Smooth muscle cell (in vitro differentiated cells): ENCODE measurements at regions not wholly inside any gene's neighbourhood (a gene's known extent, or its start where the extent isn't known, plus 50 kb on each side); places are given as distances from the start of the nearest gene placed in this dataset.

Experiments used
- DNase-seq: peaks from one replicate; lab custom pipeline; 2025; ENCODE audit not compliant: unreplicated experiment; lab: John Stamatoyannopoulos, UW
- H2AFZ ChIP-seq: fragments of 200-600 bp; sonication (generic); 2 replicates; pipeline ENCODE4 v1.6.0; 2016; ENCODE audit warnings: antibody characterized with exemption, low read depth, mild to moderate bottlenecking
- H3F3A ChIP-seq: fragments of 200-600 bp; sonication (generic); 2 replicates; pipeline ENCODE4 v1.6.0; 2017; ENCODE audit warnings: antibody characterized with exemption, low read depth
- H3K27ac ChIP-seq: fragments of 200-600 bp; sonication (generic); 2 replicates; pipeline ENCODE4 v1.5.1; 2016; ENCODE audit warnings: low read depth, mild to moderate bottlenecking
- H3K27me3 ChIP-seq: fragments of 200-600 bp; sonication (generic); 2 replicates; pipeline ENCODE4 v1.6.1; 2016; ENCODE audit warnings: low read depth, mild to moderate bottlenecking
- H3K36me3 ChIP-seq: fragments of 200-600 bp; sonication (generic); 2 replicates; pipeline ENCODE4 v1.5.1; 2016; ENCODE audit warnings: low read depth
- H3K4me1 ChIP-seq: fragments of 200-600 bp; sonication (generic); 2 replicates; pipeline ENCODE4 v1.5.1; 2016; ENCODE audit warnings: low read depth
- H3K4me2 ChIP-seq: fragments of 200-600 bp; sonication (generic); 2 replicates; pipeline ENCODE4 v1.6.0; 2016; ENCODE audit warnings: mild to moderate bottlenecking
- H3K4me3 ChIP-seq: fragments of 200-600 bp; sonication (generic); 2 replicates; pipeline ENCODE4 v1.5.1; 2016; ENCODE audit warnings: mild to moderate bottlenecking
- H3K79me2 ChIP-seq: fragments of 200-600 bp; sonication (generic); 2 replicates; pipeline ENCODE4 v1.6.0; 2016; ENCODE audit warnings: low read depth, mild to moderate bottlenecking
- H3K9ac ChIP-seq: fragments of 200-600 bp; sonication (generic); 2 replicates; pipeline ENCODE4 v1.6.0; 2016; ENCODE audit warnings: low read depth
- H3K9me3 ChIP-seq: fragments of 200-600 bp; sonication (generic); replicated peaks from 2 replicates; pipeline ENCODE4 v1.5.1; 2016; ENCODE audit warnings: low read depth
- H4K20me1 ChIP-seq: fragments of 200-600 bp; sonication (generic); 2 replicates; pipeline ENCODE4 v1.6.0; 2016; ENCODE audit warnings: low read depth
- WGBS: methylation state at CpG from one replicate; pipeline ENCODE4 v1.1.7; 2016; ENCODE audit warnings: low lambda C conversion rate; 5-methylcytosine and 5-hydroxymethylcytosine counted together
- TF ChIP-seq, protein P1 (sequence below): fragments of 200-600 bp; sonication (generic); IDR thresholded peaks from 2 replicates; pipeline ENCODE4 v1.5.1; 2017; ENCODE audit warnings: borderline replicate concordance, mild to moderate bottlenecking, antibody characterized with exemption; ENCODE audit not compliant: insufficient read depth, poor library complexity, severe bottlenecking

- H3K27me3 ChIP-seq, result no peaks in the 10 kb centered on the region
- no peaks in the 10 kb centered on the region for H3K79me2 ChIP-seq
- H4K20me1 ChIP-seq, result no peaks in the 10 kb centered on the region
- H3K4me3 ChIP-seq, result no peak overlapping the region
- no peak for DNase-seq
- WGBS, result 97% methylated on average over 3 of the region's 3 CpGs
- no peak overlapping the region for H3K9ac ChIP-seq
- H3K9me3 ChIP-seq, result no peaks in the 10 kb centered on the region
- H2AFZ ChIP-seq, result no peak overlapping the region
- no peaks in the 10 kb centered on the region for H3F3A ChIP-seq
- TF ChIP-seq, protein P1, sequence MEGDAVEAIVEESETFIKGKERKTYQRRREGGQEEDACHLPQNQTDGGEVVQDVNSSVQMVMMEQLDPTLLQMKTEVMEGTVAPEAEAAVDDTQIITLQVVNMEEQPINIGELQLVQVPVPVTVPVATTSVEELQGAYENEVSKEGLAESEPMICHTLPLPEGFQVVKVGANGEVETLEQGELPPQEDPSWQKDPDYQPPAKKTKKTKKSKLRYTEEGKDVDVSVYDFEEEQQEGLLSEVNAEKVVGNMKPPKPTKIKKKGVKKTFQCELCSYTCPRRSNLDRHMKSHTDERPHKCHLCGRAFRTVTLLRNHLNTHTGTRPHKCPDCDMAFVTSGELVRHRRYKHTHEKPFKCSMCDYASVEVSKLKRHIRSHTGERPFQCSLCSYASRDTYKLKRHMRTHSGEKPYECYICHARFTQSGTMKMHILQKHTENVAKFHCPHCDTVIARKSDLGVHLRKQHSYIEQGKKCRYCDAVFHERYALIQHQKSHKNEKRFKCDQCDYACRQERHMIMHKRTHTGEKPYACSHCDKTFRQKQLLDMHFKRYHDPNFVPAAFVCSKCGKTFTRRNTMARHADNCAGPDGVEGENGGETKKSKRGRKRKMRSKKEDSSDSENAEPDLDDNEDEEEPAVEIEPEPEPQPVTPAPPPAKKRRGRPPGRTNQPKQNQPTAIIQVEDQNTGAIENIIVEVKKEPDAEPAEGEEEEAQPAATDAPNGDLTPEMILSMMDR, result no peak
- no peak overlapping the region for H3K4me2 ChIP-seq
- no peak overlapping the region for H3K27ac ChIP-seq
- H3K36me3 ChIP-seq, result no peaks in the 10 kb centered on the region
- peaks cover 33% of the 10 kb centered on the region for H3K4me1 ChIP-seq
These were observed 533.1 kb upstream of the CBLB start for GRCh38 chr3:106401666-106402490.

DNA sequence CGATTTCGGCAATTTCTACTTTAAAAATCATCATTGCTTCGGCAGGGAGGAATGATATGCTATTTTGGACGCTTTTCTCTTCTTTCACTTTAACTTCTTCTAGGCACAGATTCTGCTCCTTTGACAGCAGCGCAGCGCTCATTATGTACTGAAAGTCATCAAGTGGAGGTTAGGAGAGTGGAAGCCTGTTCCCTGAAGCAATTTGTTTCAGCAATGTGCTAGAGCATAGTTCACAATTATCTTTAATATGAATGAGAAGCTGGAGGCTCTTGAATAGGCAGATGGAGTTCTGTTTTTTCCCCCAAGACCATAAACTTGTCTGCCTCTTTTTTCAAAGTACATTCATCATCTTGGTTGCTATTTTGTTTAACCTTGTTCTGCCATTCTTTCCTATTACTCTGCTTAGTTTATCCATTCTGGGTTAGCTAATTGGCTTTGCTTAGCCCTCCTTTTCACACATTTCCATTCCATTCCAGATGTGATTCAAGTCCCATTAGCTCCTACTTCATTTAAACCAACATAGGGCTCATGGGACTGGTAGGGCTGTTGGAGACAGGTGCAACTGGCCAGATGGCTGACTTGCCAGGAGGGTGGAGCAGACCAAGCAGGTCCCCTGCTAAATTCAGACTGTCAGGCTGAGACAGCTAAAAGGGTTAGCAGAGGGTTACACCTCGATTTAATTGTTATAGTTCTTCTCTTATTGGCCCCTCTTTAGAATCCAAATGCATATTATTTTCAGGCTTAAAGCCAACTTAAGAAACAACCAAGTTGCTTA is 534.7 kb upstream of the CBLB start:
- no peaks in the 10 kb centered on the region for H3K27me3 ChIP-seq
- no peak overlapping the region for H3K4me3 ChIP-seq
- TF ChIP-seq, protein P1, result no peak
- H3K36me3 ChIP-seq, result no peaks in the 10 kb centered on the region
- H4K20me1 ChIP-seq, result no peaks in the 10 kb centered on the region
- H3K9me3 ChIP-seq, result no peaks in the 10 kb centered on the region
- WGBS, result 90% methylated on average over 7 of the region's 7 CpGs
- H3K9ac ChIP-seq, result no peak overlapping the region
- no peak overlapping the region for H3K4me2 ChIP-seq
- no peak for DNase-seq
- no peaks in the 10 kb centered on the region for H3K79me2 ChIP-seq
- H2AFZ ChIP-seq, result no peak overlapping the region
- no peak overlapping the region for H3K27ac ChIP-seq
- no peaks in the 10 kb centered on the region for H3F3A ChIP-seq
- H3K4me1 ChIP-seq, result peaks cover 23% of the 10 kb centered on the region

GRCh38 chr3:106413683-106414082 is 544.9 kb upstream of the CBLB start:
- Histone ChIP-seq H3K79me2 (no peaks in the 10 kb centered on the region), H3K36me3 (no peaks in the 10 kb centered on the region), H3K27me3 (no peaks in the 10 kb centered on the region), H3K4me3 (no peak overlapping the region), H3K27ac (no peak overlapping the region), H3K9ac (no peak overlapping the region), H3K9me3 (no peaks in the 10 kb centered on the region), H3K4me1 (no peaks in the 10 kb centered on the region), H3F3A (no peaks in the 10 kb centered on the region), H4K20me1 (no peaks in the 10 kb centered on the region), H3K4me2 (no peak overlapping the region), H2AFZ (no peak overlapping the region)
- no peak for DNase-seq
- TF ChIP-seq, protein P1, result no peak
- 41% methylated on average over 2 of the region's 2 CpGs for WGBS
